ENCODE measurements at regions not wholly inside any gene's neighbourhood (a gene's known extent, or its start where the extent isn't known, plus 50 kb on each side); places are given as distances from the start of the nearest gene placed in this dataset.
A peak's percentile ranks its signal among the peaks of the same experiment; 100 is the strongest.

GRCh38 chr15:87493803-87494202 is 762.7 kb downstream of the NTRK3 start:
- peak overlapping the region; percentile 40 for H3K27ac ChIP-seq (ENCODE audit: low read length)
- H3F3A ChIP-seq (ENCODE audit: insufficient read depth, low read length, poor library complexity, severe bottlenecking): no peaks in the 10 kb centered on the region
- H3K9ac ChIP-seq (ENCODE audit: low read length): no peak overlapping the region
- TF ChIP-seq CTCF (IDR thresholded peaks at IDR 0.05; ENCODE audit: poor library complexity, severe bottlenecking): no peak
- no peak for TF ChIP-seq SMC3 (conservative IDR thresholded peaks at IDR 0.05; ENCODE audit: poor library complexity)
- TF ChIP-seq TAF1 (IDR thresholded peaks at IDR 0.05; ENCODE audit: low read depth): no peak
- TF ChIP-seq EZH2 (IDR thresholded peaks at IDR 0.05; ENCODE audit: borderline replicate concordance, insufficient read depth, low read length, poor library complexity, severe bottlenecking): no peak
- TF ChIP-seq POLR2AphosphoS5 (IDR thresholded peaks at IDR 0.05): no peak
- TF ChIP-seq EP300 (conservative IDR thresholded peaks at IDR 0.05; ENCODE audit: poor library complexity, severe bottlenecking): no peak
- no peak for TF ChIP-seq RAD21 (conservative IDR thresholded peaks at IDR 0.05)
- TF ChIP-seq, protein P1, sequence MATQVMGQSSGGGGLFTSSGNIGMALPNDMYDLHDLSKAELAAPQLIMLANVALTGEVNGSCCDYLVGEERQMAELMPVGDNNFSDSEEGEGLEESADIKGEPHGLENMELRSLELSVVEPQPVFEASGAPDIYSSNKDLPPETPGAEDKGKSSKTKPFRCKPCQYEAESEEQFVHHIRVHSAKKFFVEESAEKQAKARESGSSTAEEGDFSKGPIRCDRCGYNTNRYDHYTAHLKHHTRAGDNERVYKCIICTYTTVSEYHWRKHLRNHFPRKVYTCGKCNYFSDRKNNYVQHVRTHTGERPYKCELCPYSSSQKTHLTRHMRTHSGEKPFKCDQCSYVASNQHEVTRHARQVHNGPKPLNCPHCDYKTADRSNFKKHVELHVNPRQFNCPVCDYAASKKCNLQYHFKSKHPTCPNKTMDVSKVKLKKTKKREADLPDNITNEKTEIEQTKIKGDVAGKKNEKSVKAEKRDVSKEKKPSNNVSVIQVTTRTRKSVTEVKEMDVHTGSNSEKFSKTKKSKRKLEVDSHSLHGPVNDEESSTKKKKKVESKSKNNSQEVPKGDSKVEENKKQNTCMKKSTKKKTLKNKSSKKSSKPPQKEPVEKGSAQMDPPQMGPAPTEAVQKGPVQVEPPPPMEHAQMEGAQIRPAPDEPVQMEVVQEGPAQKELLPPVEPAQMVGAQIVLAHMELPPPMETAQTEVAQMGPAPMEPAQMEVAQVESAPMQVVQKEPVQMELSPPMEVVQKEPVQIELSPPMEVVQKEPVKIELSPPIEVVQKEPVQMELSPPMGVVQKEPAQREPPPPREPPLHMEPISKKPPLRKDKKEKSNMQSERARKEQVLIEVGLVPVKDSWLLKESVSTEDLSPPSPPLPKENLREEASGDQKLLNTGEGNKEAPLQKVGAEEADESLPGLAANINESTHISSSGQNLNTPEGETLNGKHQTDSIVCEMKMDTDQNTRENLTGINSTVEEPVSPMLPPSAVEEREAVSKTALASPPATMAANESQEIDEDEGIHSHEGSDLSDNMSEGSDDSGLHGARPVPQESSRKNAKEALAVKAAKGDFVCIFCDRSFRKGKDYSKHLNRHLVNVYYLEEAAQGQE (IDR thresholded peaks at IDR 0.05; ENCODE audit: borderline replicate concordance): no peak
- no peak for TF ChIP-seq MXI1 (conservative IDR thresholded peaks at IDR 0.05; ENCODE audit: poor library complexity, severe bottlenecking)
- H3K27me3 ChIP-seq (ENCODE audit: insufficient read depth, low read depth, low read length): no peaks in the 10 kb centered on the region
- H3K79me2 ChIP-seq (replicated peaks; ENCODE audit: insufficient read depth, low read length): no peaks in the 10 kb centered on the region
- H2AFZ ChIP-seq (ENCODE audit: low read depth, low read length): no peak overlapping the region
- no peaks in the 10 kb centered on the region for H3K9me2 ChIP-seq (ENCODE audit: insufficient read depth, low read length)
- H3K9me3 ChIP-seq (ENCODE audit: low read length): no peaks in the 10 kb centered on the region
- no peak overlapping the region for H3K4me2 ChIP-seq (ENCODE audit: low read length)
- H3K36me3 ChIP-seq (ENCODE audit: insufficient read depth, low read length): no peaks in the 10 kb centered on the region
- H4K20me1 ChIP-seq (ENCODE audit: insufficient read depth): no peaks in the 10 kb centered on the region
- no peak overlapping the region for H3K4me3 ChIP-seq (ENCODE audit: low read length)

GRCh38 chr15:87492321-87492720 is 764.2 kb downstream of the NTRK3 start:
- H3F3A ChIP-seq (ENCODE audit: insufficient read depth, low read length, poor library complexity, severe bottlenecking): no peaks in the 10 kb centered on the region
- no peaks in the 10 kb centered on the region for H4K20me1 ChIP-seq (ENCODE audit: insufficient read depth)
- no peaks in the 10 kb centered on the region for H3K9me2 ChIP-seq (ENCODE audit: insufficient read depth, low read length)
- H3K79me2 ChIP-seq (replicated peaks; ENCODE audit: insufficient read depth, low read length): no peaks in the 10 kb centered on the region
- H3K36me3 ChIP-seq (ENCODE audit: insufficient read depth, low read length): no peaks in the 10 kb centered on the region
- H2AFZ ChIP-seq (ENCODE audit: low read depth, low read length): no peak overlapping the region
- H3K27me3 ChIP-seq (ENCODE audit: insufficient read depth, low read depth, low read length): no peaks in the 10 kb centered on the region
- no peak overlapping the region for H3K27ac ChIP-seq (ENCODE audit: low read length)
- no peak overlapping the region for H3K9ac ChIP-seq (ENCODE audit: low read length)
- no peaks in the 10 kb centered on the region for H3K9me3 ChIP-seq (ENCODE audit: low read length)
- no peak overlapping the region for H3K4me3 ChIP-seq (ENCODE audit: low read length)
- TF ChIP-seq EP300 (conservative IDR thresholded peaks at IDR 0.05; ENCODE audit: poor library complexity, severe bottlenecking) (no peak), MXI1 (conservative IDR thresholded peaks at IDR 0.05; ENCODE audit: poor library complexity, severe bottlenecking) (no peak), POLR2AphosphoS5 (IDR thresholded peaks at IDR 0.05) (no peak), EZH2 (IDR thresholded peaks at IDR 0.05; ENCODE audit: borderline replicate concordance, insufficient read depth, low read length, poor library complexity, severe bottlenecking) (no peak), SMC3 (conservative IDR thresholded peaks at IDR 0.05; ENCODE audit: poor library complexity) (no peak)
- no peak overlapping the region for H3K4me2 ChIP-seq (ENCODE audit: low read length)

Measured in neural cell (in vitro differentiated cells).